ENCODE measurements at regions not wholly inside any gene's neighbourhood (a gene's known extent, or its start where the extent isn't known, plus 50 kb on each side); places are given as distances from the start of the nearest gene placed in this dataset.

DNA sequence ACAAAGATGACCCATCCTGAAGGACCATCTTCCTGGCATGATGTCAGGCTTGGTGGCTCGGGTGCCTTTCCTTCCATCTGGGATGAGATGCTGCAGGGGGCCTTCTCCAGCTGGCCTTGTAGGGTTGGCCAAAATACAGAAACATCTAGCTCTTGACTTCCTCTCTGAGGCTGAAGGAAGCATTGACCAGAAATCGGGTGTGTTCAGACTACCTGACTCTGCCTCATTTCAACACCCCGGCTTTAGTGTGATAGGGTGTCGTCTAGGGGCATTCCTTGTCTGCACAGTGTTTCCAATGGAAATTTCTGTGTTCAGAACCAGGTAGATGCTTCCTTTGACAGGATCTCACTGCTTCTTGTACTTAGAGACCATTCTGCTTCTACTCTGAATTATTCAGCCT, 115.7 kb upstream of the SPRED2 start:
- no peak for TF ChIP-seq CTCF (IDR thresholded peaks at IDR 0.05)
- TF ChIP-seq POLR2A (IDR thresholded peaks at IDR 0.05): no peak
- no peak for TF ChIP-seq POLR2AphosphoS5 (IDR thresholded peaks at IDR 0.05)
- TF ChIP-seq EP300 (IDR thresholded peaks at IDR 0.05): no peak

Measured in gastroesophageal sphincter (tissue), 3 donors.